ENCODE measurements at regions not wholly inside any gene's neighbourhood (a gene's known extent, or its start where the extent isn't known, plus 50 kb on each side); places are given as distances from the start of the nearest gene placed in this dataset.

- no peak for DNase-seq
These were observed 235.4 kb upstream of the SESN3 start for GRCh38 chr11:95466416-95466815.

GRCh38 chr11:95465887-95466286, 234.9 kb upstream of the SESN3 start:
- no peak for DNase-seq

GRCh38 chr11:95461858-95462257, 230.9 kb upstream of the SESN3 start:
- no peak for DNase-seq

GRCh38 chr11:95461348-95461747, 230.3 kb upstream of the SESN3 start:
- no peak for DNase-seq

- DNase-seq: no peak
These were observed 228.5 kb upstream of the SESN3 start for GRCh38 chr11:95459291-95460042.

GRCh38 chr11:95456714-95457491, 225.9 kb upstream of the SESN3 start:
- DNase-seq: no peak

GRCh38 chr11:95455228-95455970, 224.4 kb upstream of the SESN3 start:
- DNase-seq: no peak

- no peak for DNase-seq
These were observed 222.7 kb upstream of the SESN3 start for GRCh38 chr11:95453616-95454171.

GRCh38 chr11:95451682-95452081, 220.7 kb upstream of the SESN3 start:
- no peak for DNase-seq

GRCh38 chr11:95451261-95451660, 220.3 kb upstream of the SESN3 start:
- DNase-seq: no peak

- DNase-seq: no peak
These were observed 219.6 kb upstream of the SESN3 start for GRCh38 chr11:95450547-95451123.

GRCh38 chr11:95445746-95446333, 214.8 kb upstream of the SESN3 start:
- DNase-seq: no peak

GRCh38 chr11:95444309-95445241, 213.6 kb upstream of the SESN3 start:
- no peak for DNase-seq

- no peak for DNase-seq
These were observed 212.4 kb upstream of the SESN3 start for GRCh38 chr11:95443386-95443785.

GRCh38 chr11:95442531-95443050, 211.6 kb upstream of the SESN3 start:
- no peak for DNase-seq

GRCh38 chr11:95435628-95436353, 204.8 kb upstream of the SESN3 start:
- DNase-seq: no peak

GRCh38 chr11:95435192-95435591, 204.2 kb upstream of the SESN3 start:
- no peak for DNase-seq

- DNase-seq: no peak
These were observed 203.6 kb upstream of the SESN3 start for GRCh38 chr11:95434489-95435057.

GRCh38 chr11:95434009-95434408, 203.0 kb upstream of the SESN3 start:
- no peak for DNase-seq

Data from T-helper 9 cell (primary cell).